ENCODE measurements at regions not wholly inside any gene's neighbourhood (a gene's known extent, or its start where the extent isn't known, plus 50 kb on each side); places are given as distances from the start of the nearest gene placed in this dataset.

DNA sequence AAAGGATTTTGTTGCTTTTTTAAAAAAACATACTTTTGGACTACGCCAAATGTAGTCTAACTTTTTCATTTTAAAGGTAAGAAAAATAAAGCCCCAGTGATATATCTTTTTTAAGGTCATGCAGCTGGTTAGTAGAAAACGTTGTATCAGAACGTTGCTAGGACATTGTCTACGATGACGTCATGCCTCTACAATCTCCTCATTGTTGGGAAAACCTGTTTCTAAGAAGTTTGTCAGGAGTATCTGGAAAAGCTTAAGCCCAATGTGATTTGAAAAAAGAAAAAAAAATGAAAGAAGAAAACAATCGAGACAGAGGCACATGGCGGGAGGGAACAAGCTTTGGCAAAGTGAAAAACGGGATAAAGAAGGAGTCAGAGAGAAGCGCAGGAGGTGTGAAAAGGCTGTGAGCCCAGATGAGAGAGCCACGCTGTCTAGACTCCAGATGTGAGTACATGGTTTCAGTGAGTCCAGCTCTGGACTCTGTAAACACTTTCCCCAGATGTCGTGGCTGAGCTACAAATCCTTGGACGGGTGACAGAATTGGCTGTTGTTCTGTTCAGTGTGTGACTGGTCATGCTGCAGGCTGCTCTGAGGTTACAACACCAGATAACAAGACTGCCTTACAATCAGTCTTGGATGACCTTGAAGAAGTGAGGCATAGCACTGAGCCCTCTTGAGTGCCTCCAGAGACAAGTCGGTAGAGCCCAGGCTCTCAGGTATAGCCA, 656.7 kb upstream of the ID4 start:
- no peaks in the 10 kb centered on the region for H3K4me1 ChIP-seq (replicated peaks in 1 of 2; ENCODE audit: control insufficient read depth in 2 of 2, insufficient read depth in 2 of 2, low read length in 2 of 2)
- BruUV-seq (replicated peaks) = no TSS peak
- no peaks in the 10 kb centered on the region for H3K36me3 ChIP-seq (ENCODE audit: control insufficient read depth, insufficient read depth, low read length)
- H2AFZ ChIP-seq (ENCODE audit: low read depth, low read length) = no peak overlapping the region
- H3K4me2 ChIP-seq (ENCODE audit: insufficient read depth, low read length) = no peak overlapping the region
- H3K9ac ChIP-seq (ENCODE audit: insufficient read depth in 1 of 2, low read depth in 2 of 2, low read length in 2 of 2) = no peak overlapping the region
- no peaks in the 10 kb centered on the region for H3K9me3 ChIP-seq (replicated peaks; ENCODE audit: control insufficient read depth, insufficient read depth, low read depth, low read length)
- POLR2A ChIA-PET = no interaction called here
- no peak overlapping the region for H3K27ac ChIP-seq (ENCODE audit: extremely low read depth, low read depth, low read length)
- in situ Hi-C loops (cut with MboI) = no loop called here
- DNase-seq (ENCODE audit: extremely low read depth in 1 of 4, low spot score in 3 of 4) (no peak), ATAC-seq (no peak), FAIRE-seq (no peak)
- H3K9me1 ChIP-seq (ENCODE audit: control insufficient read depth, insufficient read depth, low read length) = no peaks in the 10 kb centered on the region
- intact Hi-C loops (cut with micrococcal nuclease) = no loop called here
- WGBS (ENCODE audit: insufficient coverage, low coverage, missing lambda C conversion rate) = 1% methylated on average over 11 of the region's 13 CpGs
- H3K79me2 ChIP-seq (ENCODE audit: control insufficient read depth, insufficient read depth, low read length) = no peaks in the 10 kb centered on the region
- H3K27me3 ChIP-seq (ENCODE audit: control insufficient read depth in 2 of 2, insufficient read depth in 2 of 2, low read length in 2 of 2) = no peaks in the 10 kb centered on the region
- TF ChIP-seq JUND (IDR thresholded peaks at IDR 0.05; ENCODE audit: borderline replicate concordance, low read depth, low read length) (no peak), JUND (tag; IDR thresholded peaks at IDR 0.05; ENCODE audit: borderline replicate concordance, low read depth, low read length) (peak; percentile 59; the same call in 1 of the 3 replicates), ATF7 (IDR thresholded peaks at IDR 0.05) (0 out of 2 replicates have a peak, but pooled peaks have one; percentile 30), POLR2H (tag; IDR thresholded peaks at IDR 0.05; ENCODE audit: low read depth) (no peak), SP1 (CRISPR knock-in tag; IDR thresholded peaks at IDR 0.05) (no peak)
- TF ChIP-seq, protein P1, sequence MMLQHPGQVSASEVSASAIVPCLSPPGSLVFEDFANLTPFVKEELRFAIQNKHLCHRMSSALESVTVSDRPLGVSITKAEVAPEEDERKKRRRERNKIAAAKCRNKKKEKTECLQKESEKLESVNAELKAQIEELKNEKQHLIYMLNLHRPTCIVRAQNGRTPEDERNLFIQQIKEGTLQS (IDR thresholded peaks at IDR 0.05) = peak; percentile 70; the same call in 1 of the 2 replicates
- TF ChIP-seq, protein P1 (CRISPR knock-in tag; conservative IDR thresholded peaks at IDR 0.05) = no peak
- CTCF ChIA-PET (ENCODE audit: low intra/inter-chr PET ratio) = no interaction called here
- no peak overlapping the region for H3K4me3 ChIP-seq
- H4K20me1 ChIP-seq (replicated peaks; ENCODE audit: control insufficient read depth, insufficient read depth, low read length) = no peaks in the 10 kb centered on the region
